ENCODE measurements at regions not wholly inside any gene's neighbourhood (a gene's known extent, or its start where the extent isn't known, plus 50 kb on each side); places are given as distances from the start of the nearest gene placed in this dataset.
"Not testable (repeated sequence)": the region's sequence is repeated elsewhere in the genome, so short reads cannot be mapped to it uniquely, and the experiment has no call there.

- TF ChIP-seq CTCF (IDR thresholded peaks at IDR 0.05; ENCODE audit: low read depth, low read length) = no peak
- no peak overlapping the region for H3K4me3 ChIP-seq (ENCODE audit: low read depth, low read length)
Observed at GRCh38 chr1:14156543-14156942, 441.9 kb upstream of the KAZN start.

- TF ChIP-seq CTCF (IDR thresholded peaks at IDR 0.05; ENCODE audit: low read depth, low read length) = no peak
- no peak overlapping the region for H3K4me3 ChIP-seq (ENCODE audit: low read depth, low read length)
Observed at GRCh38 chr1:14160781-14161180, 437.7 kb upstream of the KAZN start.

GRCh38 chr1:14163246-14163645 is 435.2 kb upstream of the KAZN start:
- no peak overlapping the region for H3K4me3 ChIP-seq (ENCODE audit: low read depth, low read length)
- no peak for TF ChIP-seq CTCF (IDR thresholded peaks at IDR 0.05; ENCODE audit: low read depth, low read length)

GRCh38 chr1:14165371-14165801 is 433.1 kb upstream of the KAZN start:
- H3K4me3 ChIP-seq (ENCODE audit: low read depth, low read length) = no peak overlapping the region
- TF ChIP-seq CTCF (IDR thresholded peaks at IDR 0.05; ENCODE audit: low read depth, low read length) = no peak

- no peak for TF ChIP-seq CTCF (IDR thresholded peaks at IDR 0.05; ENCODE audit: low read depth, low read length)
Observed at GRCh38 chr1:14167884-14168283, 430.6 kb upstream of the KAZN start.

GRCh38 chr1:14168326-14169063 is 430.0 kb upstream of the KAZN start:
- no peak overlapping the region for H3K4me3 ChIP-seq (ENCODE audit: low read depth, low read length)
- TF ChIP-seq CTCF (IDR thresholded peaks at IDR 0.05; ENCODE audit: low read depth, low read length) = no peak

More at GRCh38 chr1:14167884-14168283, 430.6 kb upstream of the KAZN start:
- no peak overlapping the region for H3K4me3 ChIP-seq (ENCODE audit: low read depth, low read length)

- no peak for TF ChIP-seq CTCF (IDR thresholded peaks at IDR 0.05; ENCODE audit: low read depth, low read length)
- no peak overlapping the region for H3K4me3 ChIP-seq (ENCODE audit: low read depth, low read length)
Observed at GRCh38 chr1:14173598-14173997, 424.9 kb upstream of the KAZN start.

- H3K4me3 ChIP-seq (ENCODE audit: low read depth, low read length) = not testable (repeated sequence)
Observed at GRCh38 chr1:14177866-14178265, 420.6 kb upstream of the KAZN start.
